ENCODE measurements at regions not wholly inside any gene's neighbourhood (a gene's known extent, or its start where the extent isn't known, plus 50 kb on each side); places are given as distances from the start of the nearest gene placed in this dataset.

- H3K27ac Mint-ChIP-seq, result no peak overlapping the region
- H3K4me1 Mint-ChIP-seq (ENCODE audit: low read depth), result no peaks in the 10 kb centered on the region
- no peak overlapping the region for H3K4me3 Mint-ChIP-seq
- no peaks in the 10 kb centered on the region for H3K36me3 Mint-ChIP-seq (ENCODE audit: low read depth)
- H3K9me3 Mint-ChIP-seq, result no peaks in the 10 kb centered on the region
- H3K27me3 Mint-ChIP-seq (ENCODE audit: low read depth), result peaks cover 21% of the 10 kb centered on the region
Measured at GRCh38 chr6:4653141-4653540, 123.1 kb upstream of the CDYL start.

GRCh38 chr6:4651831-4652467 lies 124.3 kb upstream of the CDYL start:
- no peaks in the 10 kb centered on the region for H3K9me3 Mint-ChIP-seq
- H3K27ac Mint-ChIP-seq, result no peak overlapping the region
- H3K27me3 Mint-ChIP-seq (ENCODE audit: low read depth), result peaks cover 31% of the 10 kb centered on the region
- peaks cover 4% of the 10 kb centered on the region for H3K4me1 Mint-ChIP-seq (ENCODE audit: low read depth)
- no peak overlapping the region for H3K4me3 Mint-ChIP-seq
- no peaks in the 10 kb centered on the region for H3K36me3 Mint-ChIP-seq (ENCODE audit: low read depth)

- H3K9me3 Mint-ChIP-seq, result no peaks in the 10 kb centered on the region
Measured at GRCh38 chr6:4649728-4650127, 126.5 kb upstream of the CDYL start.

GRCh38 chr6:4647414-4648365 lies 128.5 kb upstream of the CDYL start:
- Mint-ChIP-seq H3K4me3 (no peak overlapping the region), H3K27me3 (ENCODE audit: low read depth) (peaks cover 34% of the 10 kb centered on the region), H3K27ac (no peak overlapping the region), H3K9me3 (no peaks in the 10 kb centered on the region), H3K36me3 (ENCODE audit: low read depth) (peaks cover 2% of the 10 kb centered on the region), H3K4me1 (ENCODE audit: low read depth) (peaks cover 4% of the 10 kb centered on the region)

More at GRCh38 chr6:4649728-4650127, 126.5 kb upstream of the CDYL start:
- Mint-ChIP-seq H3K4me1 (ENCODE audit: low read depth) (peaks cover 4% of the 10 kb centered on the region), H3K36me3 (ENCODE audit: low read depth) (no peaks in the 10 kb centered on the region), H3K27me3 (ENCODE audit: low read depth) (peaks cover 29% of the 10 kb centered on the region), H3K4me3 (no peak overlapping the region), H3K27ac (no peak overlapping the region)

GRCh38 chr6:4645713-4646360 lies 130.4 kb upstream of the CDYL start:
- Mint-ChIP-seq H3K36me3 (ENCODE audit: low read depth) (peaks cover 2% of the 10 kb centered on the region), H3K27me3 (ENCODE audit: low read depth) (peaks cover 33% of the 10 kb centered on the region), H3K4me3 (no peak overlapping the region), H3K4me1 (ENCODE audit: low read depth) (peaks cover 4% of the 10 kb centered on the region), H3K27ac (no peak overlapping the region), H3K9me3 (no peaks in the 10 kb centered on the region)

- peaks cover 4% of the 10 kb centered on the region for H3K4me1 Mint-ChIP-seq (ENCODE audit: low read depth)
- peaks cover 2% of the 10 kb centered on the region for H3K36me3 Mint-ChIP-seq (ENCODE audit: low read depth)
- peaks cover 2% of the 10 kb centered on the region for H3K9me3 Mint-ChIP-seq
- H3K27ac Mint-ChIP-seq, result no peak overlapping the region
- peaks cover 30% of the 10 kb centered on the region for H3K27me3 Mint-ChIP-seq (ENCODE audit: low read depth)
- no peak overlapping the region for H3K4me3 Mint-ChIP-seq
Measured at GRCh38 chr6:4644996-4645395, 131.2 kb upstream of the CDYL start.

GRCh38 chr6:4641461-4641860 lies 134.7 kb upstream of the CDYL start:
- Mint-ChIP-seq H3K4me3 (no peak overlapping the region), H3K36me3 (ENCODE audit: low read depth) (peaks cover 2% of the 10 kb centered on the region), H3K27me3 (ENCODE audit: low read depth) (peaks cover 11% of the 10 kb centered on the region), H3K4me1 (ENCODE audit: low read depth) (peaks cover 2% of the 10 kb centered on the region), H3K27ac (no peak overlapping the region), H3K9me3 (peaks cover 11% of the 10 kb centered on the region)

- H3K4me1 Mint-ChIP-seq (ENCODE audit: low read depth), result peaks cover 2% of the 10 kb centered on the region
- H3K27me3 Mint-ChIP-seq (ENCODE audit: low read depth), result peaks cover 11% of the 10 kb centered on the region
- peaks cover 11% of the 10 kb centered on the region for H3K9me3 Mint-ChIP-seq
- H3K4me3 Mint-ChIP-seq, result no peak overlapping the region
- peaks cover 2% of the 10 kb centered on the region for H3K36me3 Mint-ChIP-seq (ENCODE audit: low read depth)
- H3K27ac Mint-ChIP-seq, result no peak overlapping the region
Measured at GRCh38 chr6:4640139-4640538, 136.1 kb upstream of the CDYL start.

GRCh38 chr6:4638641-4639040 lies 137.6 kb upstream of the CDYL start:
- no peak overlapping the region for H3K4me3 Mint-ChIP-seq
- H3K4me1 Mint-ChIP-seq (ENCODE audit: low read depth), result peaks cover 2% of the 10 kb centered on the region
- peaks cover 11% of the 10 kb centered on the region for H3K9me3 Mint-ChIP-seq
- H3K27me3 Mint-ChIP-seq (ENCODE audit: low read depth), result peaks cover 11% of the 10 kb centered on the region
- H3K27ac Mint-ChIP-seq, result no peak overlapping the region
- H3K36me3 Mint-ChIP-seq (ENCODE audit: low read depth), result peaks cover 2% of the 10 kb centered on the region

GRCh38 chr6:4637691-4638433 lies 138.3 kb upstream of the CDYL start:
- Mint-ChIP-seq H3K27me3 (ENCODE audit: low read depth) (peaks cover 7% of the 10 kb centered on the region), H3K27ac (no peak overlapping the region), H3K9me3 (peaks cover 11% of the 10 kb centered on the region), H3K4me1 (ENCODE audit: low read depth) (peaks cover 2% of the 10 kb centered on the region), H3K36me3 (ENCODE audit: low read depth) (peaks cover 2% of the 10 kb centered on the region), H3K4me3 (no peak overlapping the region)

- peaks cover 4% of the 10 kb centered on the region for H3K27me3 Mint-ChIP-seq (ENCODE audit: low read depth)
- H3K36me3 Mint-ChIP-seq (ENCODE audit: low read depth), result no peaks in the 10 kb centered on the region
- no peak overlapping the region for H3K27ac Mint-ChIP-seq
- peaks cover 2% of the 10 kb centered on the region for H3K4me1 Mint-ChIP-seq (ENCODE audit: low read depth)
- peaks cover 11% of the 10 kb centered on the region for H3K9me3 Mint-ChIP-seq
- H3K4me3 Mint-ChIP-seq, result no peak overlapping the region
Measured at GRCh38 chr6:4636881-4637224, 139.4 kb upstream of the CDYL start.

GRCh38 chr6:4636191-4636880 lies 139.9 kb upstream of the CDYL start:
- Mint-ChIP-seq H3K36me3 (ENCODE audit: low read depth) (no peaks in the 10 kb centered on the region), H3K4me1 (ENCODE audit: low read depth) (peaks cover 2% of the 10 kb centered on the region), H3K27ac (no peak overlapping the region), H3K27me3 (ENCODE audit: low read depth) (peaks cover 4% of the 10 kb centered on the region), H3K4me3 (no peak overlapping the region), H3K9me3 (peaks cover 11% of the 10 kb centered on the region)

GRCh38 chr6:4635666-4636065 lies 140.5 kb upstream of the CDYL start:
- Mint-ChIP-seq H3K4me1 (ENCODE audit: low read depth) (peaks cover 2% of the 10 kb centered on the region), H3K27ac (no peak overlapping the region), H3K27me3 (ENCODE audit: low read depth) (peaks cover 4% of the 10 kb centered on the region), H3K36me3 (ENCODE audit: low read depth) (no peaks in the 10 kb centered on the region), H3K9me3 (peaks cover 15% of the 10 kb centered on the region), H3K4me3 (no peak overlapping the region)

- H3K9me3 Mint-ChIP-seq, result peaks cover 17% of the 10 kb centered on the region
- no peaks in the 10 kb centered on the region for H3K36me3 Mint-ChIP-seq (ENCODE audit: low read depth)
- no peak overlapping the region for H3K27ac Mint-ChIP-seq
- no peaks in the 10 kb centered on the region for H3K4me1 Mint-ChIP-seq (ENCODE audit: low read depth)
- H3K4me3 Mint-ChIP-seq, result no peak overlapping the region
- H3K27me3 Mint-ChIP-seq (ENCODE audit: low read depth), result no peaks in the 10 kb centered on the region
Measured at GRCh38 chr6:4632421-4632820, 143.8 kb upstream of the CDYL start.
